ENCODE measurements at regions not wholly inside any gene's neighbourhood (a gene's known extent, or its start where the extent isn't known, plus 50 kb on each side); places are given as distances from the start of the nearest gene placed in this dataset.

DNA sequence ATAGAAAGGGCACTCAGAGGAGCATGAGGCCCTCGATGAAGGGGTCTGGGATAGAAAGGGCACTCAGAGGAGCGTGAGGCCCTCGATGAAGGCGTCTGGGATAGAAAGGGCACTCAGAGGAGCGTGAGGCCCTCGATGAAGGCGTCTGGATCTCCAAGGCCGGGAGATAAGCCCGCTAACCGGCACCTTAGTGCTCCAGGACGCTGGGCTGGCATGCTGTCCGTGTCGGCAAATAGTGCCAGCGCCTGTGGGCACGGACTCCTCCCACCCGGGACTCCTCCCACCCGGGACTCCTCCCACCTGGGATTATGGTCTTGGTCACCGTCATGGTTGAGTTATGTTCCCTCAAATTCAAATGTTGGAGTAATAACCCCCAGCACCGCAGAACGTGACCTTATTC is 725.3 kb downstream of the BRD1 start:
- H3K36me3 ChIP-seq (ENCODE audit: insufficient read depth), result peaks cover 4% of the 10 kb centered on the region; the same call in 1 of the 2 replicates
- Mint-ChIP-seq H3K27ac (no peak overlapping the region), H3K4me1 (peaks cover 7% of the 10 kb centered on the region; the same call in 2 of the 3 replicates), H3K9me3 (no peaks in the 10 kb centered on the region), H3K4me3 (no peak overlapping the region), H3K27me3 (ENCODE audit: insufficient read depth, low read depth, poor library complexity) (peaks cover 6% of the 10 kb centered on the region), H3K36me3 (ENCODE audit: low read depth) (no peaks in the 10 kb centered on the region)
- ATAC-seq, result no peak
- TF ChIP-seq EZH2phosphoT487 (IDR thresholded peaks at IDR 0.05; ENCODE audit: unreplicated experiment) (no peak), EZH2 (IDR thresholded peaks at IDR 0.05; ENCODE audit: low read depth, unreplicated experiment) (no peak), REST (IDR thresholded peaks at IDR 0.05; ENCODE audit: unreplicated experiment) (no peak), STAT1 (IDR thresholded peaks at IDR 0.05; ENCODE audit: unreplicated experiment) (no peak)
- TF ChIP-seq, protein P1, sequence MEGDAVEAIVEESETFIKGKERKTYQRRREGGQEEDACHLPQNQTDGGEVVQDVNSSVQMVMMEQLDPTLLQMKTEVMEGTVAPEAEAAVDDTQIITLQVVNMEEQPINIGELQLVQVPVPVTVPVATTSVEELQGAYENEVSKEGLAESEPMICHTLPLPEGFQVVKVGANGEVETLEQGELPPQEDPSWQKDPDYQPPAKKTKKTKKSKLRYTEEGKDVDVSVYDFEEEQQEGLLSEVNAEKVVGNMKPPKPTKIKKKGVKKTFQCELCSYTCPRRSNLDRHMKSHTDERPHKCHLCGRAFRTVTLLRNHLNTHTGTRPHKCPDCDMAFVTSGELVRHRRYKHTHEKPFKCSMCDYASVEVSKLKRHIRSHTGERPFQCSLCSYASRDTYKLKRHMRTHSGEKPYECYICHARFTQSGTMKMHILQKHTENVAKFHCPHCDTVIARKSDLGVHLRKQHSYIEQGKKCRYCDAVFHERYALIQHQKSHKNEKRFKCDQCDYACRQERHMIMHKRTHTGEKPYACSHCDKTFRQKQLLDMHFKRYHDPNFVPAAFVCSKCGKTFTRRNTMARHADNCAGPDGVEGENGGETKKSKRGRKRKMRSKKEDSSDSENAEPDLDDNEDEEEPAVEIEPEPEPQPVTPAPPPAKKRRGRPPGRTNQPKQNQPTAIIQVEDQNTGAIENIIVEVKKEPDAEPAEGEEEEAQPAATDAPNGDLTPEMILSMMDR (conservative IDR thresholded peaks at IDR 0.05; ENCODE audit: low read depth in 2 of 2), result no peak
- no peaks in the 10 kb centered on the region for H3K9me2 ChIP-seq (ENCODE audit: insufficient read depth)
- no peak overlapping the region for H2AFZ ChIP-seq
- no peaks in the 10 kb centered on the region for H3K27me3 ChIP-seq (ENCODE audit: insufficient read depth)
- no peak overlapping the region for H3K4me3 ChIP-seq
- H3K4me1 ChIP-seq (ENCODE audit: insufficient read depth), result no peaks in the 10 kb centered on the region
- no peak overlapping the region for H3K27ac ChIP-seq (ENCODE audit: low read depth)
- H3K79me2 ChIP-seq (replicated peaks; ENCODE audit: insufficient read depth), result no peaks in the 10 kb centered on the region
- H3F3A ChIP-seq (replicated peaks; ENCODE audit: low read depth), result no peaks in the 10 kb centered on the region
- H4K20me1 ChIP-seq (replicated peaks; ENCODE audit: insufficient read depth), result no peaks in the 10 kb centered on the region
- DNase-seq (ENCODE audit: low spot score), result no peak
- H3K4me2 ChIP-seq, result no peak overlapping the region

- ATAC-seq, result no peak
- Histone ChIP-seq H2AFZ (no peak overlapping the region), H3K36me3 (ENCODE audit: insufficient read depth) (peaks cover 4% of the 10 kb centered on the region; the same call in 1 of the 2 replicates), H3F3A (replicated peaks; ENCODE audit: low read depth) (no peaks in the 10 kb centered on the region), H3K27ac (ENCODE audit: low read depth) (no peak overlapping the region), H3K4me2 (no peak overlapping the region), H3K27me3 (ENCODE audit: insufficient read depth) (no peaks in the 10 kb centered on the region), H3K4me3 (no peak overlapping the region), H3K4me1 (ENCODE audit: insufficient read depth) (no peaks in the 10 kb centered on the region), H3K79me2 (replicated peaks; ENCODE audit: insufficient read depth) (no peaks in the 10 kb centered on the region), H3K9me2 (ENCODE audit: insufficient read depth) (no peaks in the 10 kb centered on the region), H4K20me1 (replicated peaks; ENCODE audit: insufficient read depth) (no peaks in the 10 kb centered on the region)
- DNase-seq (ENCODE audit: low spot score), result no peak
- H3K27ac Mint-ChIP-seq, result no peak overlapping the region
- H3K4me3 Mint-ChIP-seq, result no peak overlapping the region
- peaks cover 7% of the 10 kb centered on the region for H3K27me3 Mint-ChIP-seq (ENCODE audit: insufficient read depth, low read depth, poor library complexity)
- H3K4me1 Mint-ChIP-seq, result peaks cover 7% of the 10 kb centered on the region; the same call in 2 of the 3 replicates
- H3K36me3 Mint-ChIP-seq (ENCODE audit: low read depth), result no peaks in the 10 kb centered on the region; the same call in 2 of the 3 replicates
- H3K9me3 Mint-ChIP-seq, result no peaks in the 10 kb centered on the region
- no peak for TF ChIP-seq POLR2AphosphoS5 (IDR thresholded peaks at IDR 0.05; ENCODE audit: low read depth)
- TF ChIP-seq CREB1 (CRISPR knock-in tag; IDR thresholded peaks at IDR 0.05; ENCODE audit: low read depth), result no peak
- no peak for TF ChIP-seq NANOG (IDR thresholded peaks at IDR 0.05; ENCODE audit: borderline replicate concordance)
- TF ChIP-seq EZH2 (IDR thresholded peaks at IDR 0.05; ENCODE audit: low read depth, unreplicated experiment), result no peak
- no peak for TF ChIP-seq ZNF114 (CRISPR knock-in tag; IDR thresholded peaks at IDR 0.05)
- no peak for TF ChIP-seq STAT1 (IDR thresholded peaks at IDR 0.05; ENCODE audit: unreplicated experiment)
- no peak for TF ChIP-seq ETS1 (IDR thresholded peaks at IDR 0.05)
- TF ChIP-seq, protein P1 (conservative IDR thresholded peaks at IDR 0.05; ENCODE audit: low read depth in 2 of 2), result no peak
- TF ChIP-seq JUNB (IDR thresholded peaks at IDR 0.05; ENCODE audit: unreplicated experiment), result no peak
- no peak for TF ChIP-seq EZH2phosphoT487 (IDR thresholded peaks at IDR 0.05; ENCODE audit: unreplicated experiment)
These were observed 725.8 kb downstream of the BRD1 start for GRCh38 chr22:49101873-49102272.

Measured in GM23338 (cell line).